ENCODE measurements at regions not wholly inside any gene's neighbourhood (a gene's known extent, or its start where the extent isn't known, plus 50 kb on each side); places are given as distances from the start of the nearest gene placed in this dataset.

DNA sequence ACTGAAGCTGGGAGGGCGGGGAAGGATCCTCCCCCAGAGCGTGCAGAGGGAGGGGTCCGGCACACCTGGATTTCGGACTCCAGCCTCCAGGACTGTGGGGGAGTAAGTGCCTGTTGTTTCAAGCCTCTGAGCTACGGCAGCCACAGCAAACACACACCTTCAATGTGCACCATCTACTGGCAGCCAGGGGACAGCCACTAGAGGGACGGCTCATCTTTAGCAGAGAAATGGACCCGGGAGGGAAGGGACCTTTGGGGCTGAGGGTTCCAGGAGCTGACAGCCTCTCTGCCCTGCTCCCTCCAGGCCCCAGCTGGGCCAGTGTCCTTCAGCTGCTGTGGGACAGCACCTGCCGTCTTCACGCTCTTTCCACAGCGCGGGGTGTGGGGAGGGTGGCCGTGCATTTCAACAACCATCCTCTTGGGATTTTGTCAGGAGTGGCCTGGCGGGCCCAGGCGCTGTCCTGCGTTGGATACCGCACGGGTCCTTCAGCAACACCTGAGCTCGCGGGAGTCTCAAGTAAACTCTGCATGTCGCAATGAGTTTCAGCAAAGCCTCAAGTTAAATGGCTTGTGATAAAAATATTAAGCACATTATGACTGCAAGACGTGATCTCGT, 209.2 kb upstream of the C14orf180 start:
- Histone ChIP-seq H3K36me3 (ENCODE audit: control insufficient read depth, insufficient read depth, low read length, severe bottlenecking) (no peaks in the 10 kb centered on the region), H3K4me3 (ENCODE audit: low read length) (no peak overlapping the region), H3K4me1 (ENCODE audit: control insufficient read depth, insufficient read depth, low read length) (no peaks in the 10 kb centered on the region), H3K27me3 (replicated peaks; ENCODE audit: control insufficient read depth, insufficient read depth, low read length) (peaks cover 17% of the 10 kb centered on the region), H3K9me3 (ENCODE audit: control insufficient read depth, low read length) (peaks cover 4% of the 10 kb centered on the region), H3K9ac (ENCODE audit: low read length) (no peak overlapping the region)
- no peak for DNase-seq (ENCODE audit: low read depth)

DNA sequence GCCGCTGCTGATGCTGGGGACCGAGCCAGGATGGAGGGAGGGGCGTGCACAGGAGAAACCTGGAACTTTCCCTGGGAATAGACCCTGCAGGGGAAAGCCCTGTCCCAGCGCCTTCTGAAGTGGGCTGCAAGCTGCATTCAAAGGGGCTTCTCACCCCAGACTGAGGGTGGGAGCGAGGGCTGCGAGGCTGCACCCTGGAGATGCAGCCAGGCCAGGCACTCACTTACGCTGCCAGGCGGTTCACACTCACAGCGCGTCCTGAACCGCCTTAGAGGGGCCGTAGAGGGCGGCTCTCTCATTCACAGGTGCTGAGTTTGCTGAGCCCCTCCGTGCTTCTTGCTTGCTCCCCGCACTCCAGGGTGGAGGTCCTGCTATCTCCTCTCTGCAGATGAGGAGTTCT, 208.5 kb upstream of the C14orf180 start:
- no peaks in the 10 kb centered on the region for H3K36me3 ChIP-seq (ENCODE audit: control insufficient read depth, insufficient read depth, low read length, severe bottlenecking)
- DNase-seq (ENCODE audit: low read depth), result no peak
- H3K4me1 ChIP-seq (ENCODE audit: control insufficient read depth, insufficient read depth, low read length), result no peaks in the 10 kb centered on the region
- no peak overlapping the region for H3K9ac ChIP-seq (ENCODE audit: low read length)
- peaks cover 17% of the 10 kb centered on the region for H3K27me3 ChIP-seq (replicated peaks; ENCODE audit: control insufficient read depth, insufficient read depth, low read length)
- peaks cover 4% of the 10 kb centered on the region for H3K9me3 ChIP-seq (ENCODE audit: control insufficient read depth, low read length)
- H3K4me3 ChIP-seq (ENCODE audit: low read length), result no peak overlapping the region

DNA sequence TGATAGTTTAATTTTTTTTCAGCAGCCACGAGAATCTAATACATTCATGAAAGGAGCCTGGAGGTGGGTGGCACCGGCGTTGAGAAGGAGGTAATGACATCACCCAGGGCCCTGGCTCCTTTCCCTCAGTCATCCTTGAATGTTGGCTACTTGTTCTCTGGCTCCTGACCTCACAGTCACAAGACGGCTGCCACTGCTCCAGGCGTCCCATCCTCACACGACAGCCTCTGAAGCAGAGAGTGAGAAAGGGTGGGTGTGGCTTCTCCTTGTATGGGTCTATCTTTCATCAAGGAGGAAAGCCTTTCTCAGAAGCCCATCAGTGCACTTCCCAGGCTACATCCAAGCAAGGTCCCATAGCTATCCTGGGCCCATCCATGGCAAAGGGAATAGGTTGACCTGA, 207.6 kb upstream of the C14orf180 start:
- Histone ChIP-seq H3K4me3 (ENCODE audit: low read length) (no peak overlapping the region), H3K4me1 (ENCODE audit: control insufficient read depth, insufficient read depth, low read length) (no peaks in the 10 kb centered on the region), H3K27me3 (replicated peaks; ENCODE audit: control insufficient read depth, insufficient read depth, low read length) (peaks cover 17% of the 10 kb centered on the region), H3K36me3 (ENCODE audit: control insufficient read depth, insufficient read depth, low read length, severe bottlenecking) (no peaks in the 10 kb centered on the region), H3K9ac (ENCODE audit: low read length) (no peak overlapping the region), H3K9me3 (ENCODE audit: control insufficient read depth, low read length) (peaks cover 4% of the 10 kb centered on the region)
- no peak for DNase-seq (ENCODE audit: low read depth)

DNA sequence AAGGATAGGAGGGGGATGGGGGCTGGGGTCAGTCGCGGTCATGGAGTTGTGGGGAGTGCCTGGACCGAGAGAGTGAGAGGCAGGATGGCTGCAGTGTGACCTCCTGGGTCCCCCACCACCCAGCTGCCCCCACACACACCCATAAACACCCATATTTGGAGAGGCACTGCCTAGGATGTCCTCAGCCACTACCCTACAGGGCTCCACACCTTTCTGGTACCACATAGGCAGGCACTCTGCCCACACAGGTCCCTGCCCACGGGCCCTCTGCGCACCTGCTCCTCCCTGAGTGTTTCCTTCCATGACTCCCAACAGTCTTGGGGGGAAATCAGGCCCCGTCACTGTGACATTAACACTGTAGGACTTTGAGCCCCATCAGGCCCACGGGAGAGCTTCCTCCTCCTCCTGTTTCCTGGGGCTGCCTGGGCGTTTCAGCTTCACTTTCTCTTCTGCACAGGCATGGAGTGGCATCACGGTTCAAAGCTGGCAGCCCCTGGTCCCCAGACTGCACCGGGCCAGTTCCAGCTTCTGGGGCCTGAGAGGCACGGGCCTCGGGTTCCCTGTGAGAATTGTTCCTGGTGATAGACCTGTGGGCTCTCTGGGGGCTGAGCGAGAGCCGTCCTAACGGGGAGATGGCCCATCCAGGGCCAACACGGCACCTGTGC, 207.0 kb upstream of the C14orf180 start:
- no peaks in the 10 kb centered on the region for H3K36me3 ChIP-seq (ENCODE audit: control insufficient read depth, insufficient read depth, low read length, severe bottlenecking)
- H3K9me3 ChIP-seq (ENCODE audit: control insufficient read depth, low read length), result peaks cover 4% of the 10 kb centered on the region
- no peak overlapping the region for H3K4me3 ChIP-seq (ENCODE audit: low read length)
- DNase-seq (ENCODE audit: low read depth), result no peak
- no peaks in the 10 kb centered on the region for H3K4me1 ChIP-seq (ENCODE audit: control insufficient read depth, insufficient read depth, low read length)
- H3K27me3 ChIP-seq (replicated peaks; ENCODE audit: control insufficient read depth, insufficient read depth, low read length), result peaks cover 17% of the 10 kb centered on the region
- H3K9ac ChIP-seq (ENCODE audit: low read length), result no peak overlapping the region

DNA sequence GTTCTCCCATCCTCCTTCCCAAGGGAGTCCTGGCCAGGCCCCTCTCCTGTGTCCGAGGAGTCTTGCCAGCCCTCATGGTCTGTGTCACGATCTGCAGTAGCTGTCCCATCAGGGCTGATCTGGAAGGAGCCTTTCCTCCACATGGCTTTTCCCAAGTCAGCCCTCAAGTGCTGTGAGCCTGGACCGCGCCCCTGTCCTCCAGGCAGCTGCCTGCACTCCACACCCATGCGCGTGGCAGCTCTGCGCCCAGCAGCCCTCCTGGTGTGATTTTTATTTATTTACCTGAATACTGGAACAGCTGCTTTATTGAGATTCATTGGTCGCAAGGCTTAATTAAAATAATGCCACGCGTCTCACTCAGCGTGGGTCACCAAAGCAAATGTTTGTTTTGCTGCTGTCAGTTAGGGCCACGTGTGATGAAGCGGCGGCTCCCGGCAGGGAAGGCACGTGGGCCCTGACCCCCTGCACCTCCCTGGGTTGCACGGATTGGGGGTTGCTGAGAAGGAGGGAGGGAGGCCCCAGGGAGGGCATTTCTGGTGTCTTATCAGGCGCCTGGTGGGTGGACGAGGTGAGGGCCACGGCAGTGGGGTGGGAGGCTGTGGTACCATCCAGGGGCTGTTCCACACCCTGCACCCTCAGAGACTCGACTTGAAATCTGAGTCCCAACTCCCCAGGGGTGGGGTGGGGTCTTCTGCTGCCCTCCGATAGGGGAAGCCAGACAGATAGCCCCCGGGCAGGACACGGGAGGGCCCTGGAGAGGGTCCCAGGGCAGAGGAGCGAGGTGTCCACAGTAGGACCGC, 206.3 kb upstream of the C14orf180 start:
- DNase-seq (ENCODE audit: low read depth), result no peak
- H3K27me3 ChIP-seq (replicated peaks; ENCODE audit: control insufficient read depth, insufficient read depth, low read length), result peaks cover 18% of the 10 kb centered on the region

DNA sequence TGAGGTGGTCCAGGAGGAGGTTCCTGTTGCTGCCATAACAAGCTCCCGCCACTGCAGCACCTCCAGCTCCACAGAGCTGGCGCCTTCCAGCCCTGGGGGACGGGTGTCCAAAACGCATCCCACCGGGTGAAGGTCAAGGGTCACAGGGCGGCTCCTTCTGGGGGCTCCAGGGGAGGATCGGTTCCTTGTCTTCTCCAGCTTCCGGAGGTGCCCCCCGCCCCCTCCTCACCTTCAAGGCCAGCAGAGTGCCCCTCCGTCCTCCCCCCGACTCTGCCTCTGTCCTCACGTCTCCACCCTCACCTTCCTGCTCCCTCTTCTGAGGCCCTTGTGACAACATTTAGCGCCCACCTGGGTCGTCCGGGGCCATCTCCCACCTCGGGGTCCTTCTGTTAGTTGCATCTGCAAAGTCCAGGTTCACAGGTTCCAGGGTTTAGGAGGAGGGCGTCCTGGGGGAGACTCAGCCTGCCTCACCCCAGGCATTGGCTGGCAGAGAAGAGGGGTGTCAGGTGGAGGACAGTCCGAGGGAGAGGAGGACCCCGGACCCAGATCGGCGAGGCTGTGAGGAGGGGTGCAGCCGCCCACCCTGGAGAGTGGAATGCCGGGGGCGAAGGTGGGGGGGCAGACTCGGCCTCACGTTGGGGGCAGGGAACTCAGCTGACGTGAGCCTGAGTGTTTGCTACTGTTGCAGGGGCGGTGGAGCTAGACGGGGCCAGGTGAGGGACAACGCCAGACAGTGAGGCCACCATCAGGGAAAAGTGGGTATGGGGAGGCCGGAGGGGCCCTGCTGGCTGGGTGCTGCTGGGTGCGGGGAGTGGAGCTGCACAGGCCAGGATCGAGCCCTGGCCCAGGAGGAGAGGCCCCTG, 205.5 kb upstream of the C14orf180 start:
- peaks cover 4% of the 10 kb centered on the region for H3K9me3 ChIP-seq (ENCODE audit: control insufficient read depth, low read length)
- H3K36me3 ChIP-seq (ENCODE audit: control insufficient read depth, insufficient read depth, low read length, severe bottlenecking), result no peaks in the 10 kb centered on the region
- H3K27me3 ChIP-seq (replicated peaks; ENCODE audit: control insufficient read depth, insufficient read depth, low read length), result peaks cover 12% of the 10 kb centered on the region
- H3K4me1 ChIP-seq (ENCODE audit: control insufficient read depth, insufficient read depth, low read length), result no peaks in the 10 kb centered on the region
- no peak overlapping the region for H3K9ac ChIP-seq (ENCODE audit: low read length)
- no peak overlapping the region for H3K4me3 ChIP-seq (ENCODE audit: low read length)
- DNase-seq (ENCODE audit: low read depth), result no peak

More for the DNA sequence above, 206.3 kb upstream of the C14orf180 start:
- peaks cover 4% of the 10 kb centered on the region for H3K9me3 ChIP-seq (ENCODE audit: control insufficient read depth, low read length)
- no peaks in the 10 kb centered on the region for H3K4me1 ChIP-seq (ENCODE audit: control insufficient read depth, insufficient read depth, low read length)
- H3K9ac ChIP-seq (ENCODE audit: low read length), result no peak overlapping the region
- H3K36me3 ChIP-seq (ENCODE audit: control insufficient read depth, insufficient read depth, low read length, severe bottlenecking), result no peaks in the 10 kb centered on the region
- H3K4me3 ChIP-seq (ENCODE audit: low read length), result no peak overlapping the region

DNA sequence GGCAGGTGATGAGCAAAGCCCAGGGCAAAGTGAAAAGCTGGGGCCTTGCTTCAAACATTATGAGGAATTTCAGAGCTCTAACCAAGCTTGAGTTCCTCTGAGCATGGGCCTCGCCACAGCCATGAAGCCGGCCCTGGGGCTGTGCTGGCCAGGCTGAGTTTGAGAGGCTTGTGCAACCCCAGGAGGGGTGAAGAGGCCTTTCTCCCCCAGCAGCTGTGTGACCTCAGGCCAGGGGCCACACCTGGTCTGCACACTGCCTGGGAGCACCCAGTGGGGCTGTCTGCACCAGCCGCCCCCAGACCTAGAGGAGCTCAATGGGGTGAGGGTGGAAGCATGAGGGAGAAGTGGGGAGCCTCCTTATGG, 204.9 kb upstream of the C14orf180 start:
- H3K4me3 ChIP-seq (ENCODE audit: low read length), result no peak overlapping the region
- DNase-seq (ENCODE audit: low read depth), result no peak
- peaks cover 7% of the 10 kb centered on the region for H3K27me3 ChIP-seq (replicated peaks; ENCODE audit: control insufficient read depth, insufficient read depth, low read length)
- no peaks in the 10 kb centered on the region for H3K36me3 ChIP-seq (ENCODE audit: control insufficient read depth, insufficient read depth, low read length, severe bottlenecking)
- H3K9me3 ChIP-seq (ENCODE audit: control insufficient read depth, low read length), result peaks cover 6% of the 10 kb centered on the region
- H3K4me1 ChIP-seq (ENCODE audit: control insufficient read depth, insufficient read depth, low read length), result no peaks in the 10 kb centered on the region
- no peak overlapping the region for H3K9ac ChIP-seq (ENCODE audit: low read length)

DNA sequence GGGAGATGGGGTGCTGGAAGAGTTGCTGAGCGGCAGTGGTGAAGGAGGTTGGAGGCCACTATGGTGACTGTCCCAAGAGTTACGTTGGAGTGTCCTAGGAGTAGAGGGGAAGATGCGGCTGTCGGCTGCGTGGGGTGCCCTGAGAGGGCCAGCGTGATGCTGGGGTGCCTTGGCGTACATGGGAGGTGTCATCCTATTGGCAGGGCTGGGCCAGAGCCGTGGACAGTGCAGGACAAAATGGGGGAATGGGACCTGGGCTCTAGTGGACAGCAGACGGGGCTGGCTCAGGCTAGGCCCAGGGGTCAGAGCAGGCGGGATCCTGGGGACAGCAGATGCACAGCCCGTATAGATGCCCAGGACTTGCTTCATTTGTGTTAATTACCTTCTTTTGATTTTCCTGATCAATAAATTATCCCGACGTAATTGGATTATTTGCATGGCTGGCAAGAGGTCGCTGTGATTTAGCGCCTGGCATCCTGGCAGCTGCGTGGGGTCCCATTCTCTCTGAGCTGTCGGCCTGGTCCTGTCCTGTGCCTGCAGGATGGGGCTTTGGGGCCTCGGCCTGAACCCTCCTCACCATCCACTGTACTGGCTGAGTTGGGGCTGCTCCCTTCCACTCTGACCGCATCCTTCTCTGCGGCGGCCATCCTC, 203.9 kb upstream of the C14orf180 start:
- peaks cover 6% of the 10 kb centered on the region for H3K9me3 ChIP-seq (ENCODE audit: control insufficient read depth, low read length)
- H3K4me1 ChIP-seq (ENCODE audit: control insufficient read depth, insufficient read depth, low read length), result no peaks in the 10 kb centered on the region
- H3K9ac ChIP-seq (ENCODE audit: low read length), result no peak overlapping the region
- DNase-seq (ENCODE audit: low read depth), result no peak
- H3K36me3 ChIP-seq (ENCODE audit: control insufficient read depth, insufficient read depth, low read length, severe bottlenecking), result no peaks in the 10 kb centered on the region
- peaks cover 3% of the 10 kb centered on the region for H3K27me3 ChIP-seq (replicated peaks; ENCODE audit: control insufficient read depth, insufficient read depth, low read length)
- no peak overlapping the region for H3K4me3 ChIP-seq (ENCODE audit: low read length)

DNA sequence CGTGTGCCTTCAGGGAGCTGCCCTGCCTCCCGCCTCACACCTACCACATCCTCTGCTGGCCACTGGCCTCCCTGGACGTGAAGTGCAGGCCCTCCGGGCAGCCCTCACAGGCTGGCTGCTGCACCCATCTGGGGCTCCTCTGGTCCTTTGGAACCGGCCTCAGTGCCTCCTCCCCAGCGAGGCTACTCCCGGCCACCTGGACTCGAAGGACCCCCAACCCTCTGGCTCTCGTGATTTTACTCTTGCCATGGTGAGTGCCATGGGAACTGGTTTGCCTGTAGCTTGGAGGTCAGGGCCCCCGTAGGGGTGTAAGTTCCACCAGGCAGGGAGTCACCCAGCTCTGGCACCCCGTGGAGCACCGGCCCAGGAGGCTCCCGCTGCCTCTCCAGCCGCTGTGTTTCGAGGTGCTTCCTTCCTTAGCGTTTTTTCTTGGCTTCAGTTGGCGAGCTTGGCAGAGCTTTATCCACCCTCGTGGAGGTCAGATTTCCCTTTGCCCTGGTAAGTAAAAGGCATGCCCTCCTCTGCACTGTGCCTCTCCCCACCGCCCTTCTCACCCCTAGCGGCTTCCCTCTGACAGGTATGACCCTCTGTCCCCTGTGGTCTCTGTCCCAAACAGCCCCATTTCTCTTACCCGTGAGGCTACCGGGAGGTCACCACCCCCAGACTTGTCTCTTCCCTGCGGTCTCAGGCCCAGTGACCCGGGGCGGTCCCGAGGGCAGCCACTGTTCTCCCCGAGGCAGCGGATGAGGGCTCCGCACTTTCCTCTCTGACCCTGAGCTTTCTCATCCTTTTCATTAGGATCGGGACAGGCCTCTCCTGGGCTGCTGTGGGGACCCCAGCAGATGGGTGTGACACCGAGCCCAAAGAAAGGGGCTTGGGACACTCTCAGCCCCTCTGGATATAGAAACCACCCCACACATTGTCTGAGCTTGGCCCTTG, 203.1 kb upstream of the C14orf180 start:
- peaks cover 14% of the 10 kb centered on the region for H3K9me3 ChIP-seq (ENCODE audit: control insufficient read depth, low read length)
- no peaks in the 10 kb centered on the region for H3K4me1 ChIP-seq (ENCODE audit: control insufficient read depth, insufficient read depth, low read length)
- no peaks in the 10 kb centered on the region for H3K36me3 ChIP-seq (ENCODE audit: control insufficient read depth, insufficient read depth, low read length, severe bottlenecking)
- no peak overlapping the region for H3K9ac ChIP-seq (ENCODE audit: low read length)
- H3K4me3 ChIP-seq (ENCODE audit: low read length), result no peak overlapping the region
- DNase-seq (ENCODE audit: low read depth), result no peak
- peaks cover 3% of the 10 kb centered on the region for H3K27me3 ChIP-seq (replicated peaks; ENCODE audit: control insufficient read depth, insufficient read depth, low read length)

DNA sequence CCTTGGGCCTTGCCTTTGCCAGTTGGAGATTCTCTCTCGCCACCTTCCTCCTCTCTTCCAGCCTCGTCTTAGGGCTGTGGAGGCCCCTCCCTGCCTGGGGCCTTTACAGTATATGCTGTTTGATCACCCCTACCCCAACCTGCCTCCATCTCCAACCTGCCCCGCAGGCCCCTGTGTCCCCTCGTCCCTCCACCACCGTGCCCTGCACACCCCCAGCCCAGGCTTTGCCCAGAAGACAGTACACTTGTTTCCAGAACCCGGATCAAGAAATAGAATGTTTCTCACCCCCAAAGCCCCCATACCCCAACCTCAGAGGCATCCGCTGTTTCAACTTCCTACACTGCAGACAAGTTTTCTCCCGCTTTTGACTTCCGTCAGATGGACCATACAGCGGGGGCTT, 202.3 kb upstream of the C14orf180 start:
- peaks cover 6% of the 10 kb centered on the region for H3K27me3 ChIP-seq (replicated peaks; ENCODE audit: control insufficient read depth, insufficient read depth, low read length)
- H3K9me3 ChIP-seq (ENCODE audit: control insufficient read depth, low read length), result peaks cover 12% of the 10 kb centered on the region
- H3K4me1 ChIP-seq (ENCODE audit: control insufficient read depth, insufficient read depth, low read length), result no peaks in the 10 kb centered on the region
- no peak overlapping the region for H3K4me3 ChIP-seq (ENCODE audit: low read length)
- no peak overlapping the region for H3K9ac ChIP-seq (ENCODE audit: low read length)
- no peak for DNase-seq (ENCODE audit: low read depth)
- H3K36me3 ChIP-seq (ENCODE audit: control insufficient read depth, insufficient read depth, low read length, severe bottlenecking), result no peaks in the 10 kb centered on the region
